T-helper 17 cell (primary cell): ENCODE measurements at regions not wholly inside any gene's neighbourhood (a gene's known extent, or its start where the extent isn't known, plus 50 kb on each side); places are given as distances from the start of the nearest gene placed in this dataset.
A peak's percentile ranks its signal among the peaks of the same experiment; 100 is the strongest.

ENCODE experiments used
- ATAC-seq: fragments of 150-1000 bp; cut with Tn5 transposase; 2 replicates; pipeline ENCODE4 v1.10.0; 2021; ENCODE audit warnings: mild to moderate bottlenecking, moderate library complexity
- DNase-seq, 3 donors: peaks; one replicate each; pipeline versions ENCODE4 v3.0.0 to v3.0.0-alpha.2; 2020 to 2021
- H3K9me3 ChIP-seq: one replicate; pipeline ENCODE4 v1.7.0; 2013; ENCODE audit warnings: low read length, mild to moderate bottlenecking; ENCODE audit not compliant: control insufficient read depth, poor library complexity, severe bottlenecking
- H3K27ac Mint-ChIP-seq: one replicate; pipeline ENCODE4 v1.8.0; 2022; ENCODE audit warnings: mild to moderate bottlenecking, moderate library complexity, mixed read lengths
- H3K27me3 Mint-ChIP-seq: one replicate; pipeline ENCODE4 v1.8.0; 2022; ENCODE audit warnings: mixed read lengths
- H3K36me3 Mint-ChIP-seq: one replicate; pipeline ENCODE4 v1.8.0; 2022; ENCODE audit warnings: low read depth, mixed read lengths
- H3K4me1 Mint-ChIP-seq: one replicate; pipeline ENCODE4 v1.8.0; 2022; ENCODE audit warnings: mild to moderate bottlenecking, mixed read lengths
- H3K4me3 Mint-ChIP-seq: one replicate; pipeline ENCODE4 v1.8.0; 2022; ENCODE audit warnings: mild to moderate bottlenecking, moderate library complexity, mixed read lengths

DNA sequence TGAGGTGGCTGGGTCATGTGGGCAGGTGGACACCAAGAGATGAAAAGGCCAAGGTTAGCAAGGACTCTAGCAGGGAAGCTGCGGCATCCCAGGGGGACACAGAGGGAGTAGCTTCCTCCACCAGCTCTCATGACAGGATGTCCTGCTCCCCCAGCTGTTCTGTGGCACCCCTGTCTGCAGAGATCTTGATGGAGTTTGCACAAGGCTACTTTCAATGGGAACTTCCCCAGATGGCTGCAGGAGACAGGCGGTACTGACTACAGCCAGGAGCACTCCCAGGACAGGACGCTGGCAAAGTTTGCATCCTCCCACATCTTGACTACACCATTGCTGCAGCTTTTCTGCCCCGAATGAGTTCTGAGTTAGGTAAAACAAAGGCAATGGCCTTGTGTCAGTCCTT lies 312.8 kb downstream of the TLE4 start:
- H3K9me3 ChIP-seq: no peaks in the 10 kb centered on the region
- Mint-ChIP-seq H3K27me3 (no peaks in the 10 kb centered on the region), H3K4me1 (peaks cover 43% of the 10 kb centered on the region), H3K36me3 (no peaks in the 10 kb centered on the region), H3K27ac (peak overlapping the region; percentile 53), H3K4me3 (peak overlapping the region; percentile 28)
- ATAC-seq (no peak), DNase-seq (no peak)

DNA sequence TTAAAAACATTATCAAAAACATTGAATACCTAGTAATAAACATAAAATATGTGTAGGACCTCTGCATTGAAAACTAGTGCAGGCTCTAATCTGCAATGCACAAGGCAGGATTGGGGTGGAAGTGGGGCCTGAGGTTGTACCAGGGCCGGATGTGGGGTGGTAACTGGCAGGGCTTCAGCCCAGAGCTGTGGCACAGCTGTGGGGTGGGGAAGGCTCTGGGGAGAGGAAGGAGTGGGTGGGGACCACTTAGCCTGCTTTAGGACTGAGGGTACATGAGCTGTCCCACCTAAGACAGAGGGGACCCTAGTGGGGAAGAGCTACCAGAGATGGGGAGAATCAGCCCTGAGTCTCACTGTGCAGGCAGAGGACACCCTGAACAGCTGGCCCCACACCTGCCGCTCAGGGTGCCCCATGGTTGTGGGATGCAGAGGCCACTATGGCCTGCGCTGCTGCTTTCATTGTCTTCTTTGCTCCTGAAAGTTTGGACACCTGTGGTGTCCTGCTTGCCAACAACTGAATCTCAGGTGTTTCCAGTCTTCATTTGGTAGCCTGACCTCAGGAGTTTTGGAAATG lies 311.4 kb downstream of the TLE4 start:
- peak in 2 of 3 donors; percentile 11 to 12 for DNase-seq
- H3K9me3 ChIP-seq: no peaks in the 10 kb centered on the region
- Mint-ChIP-seq H3K4me1 (peaks cover 48% of the 10 kb centered on the region), H3K27me3 (no peaks in the 10 kb centered on the region), H3K27ac (peak overlapping the region; percentile 53), H3K4me3 (peak overlapping the region; percentile 85), H3K36me3 (peaks cover under 1% of the 10 kb centered on the region)
- ATAC-seq: peak; percentile 93

DNA sequence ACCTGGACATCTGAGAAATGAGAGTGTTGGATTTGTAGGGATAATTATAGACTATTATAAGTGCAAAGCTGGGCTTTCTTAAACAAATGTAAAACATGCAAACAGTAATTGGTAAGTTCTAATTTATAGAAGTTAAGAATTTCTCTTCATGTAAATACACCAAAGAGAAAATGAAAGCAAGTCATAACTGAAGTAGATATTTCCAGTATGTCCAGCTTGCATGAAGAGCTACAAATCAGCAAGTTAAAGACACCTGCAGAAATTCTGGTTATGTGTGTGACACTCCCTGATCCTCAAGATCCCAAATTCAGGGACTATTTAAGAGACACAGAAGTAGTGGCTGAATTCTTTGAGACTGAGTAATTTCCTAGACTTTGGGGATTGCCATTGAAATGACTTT lies 308.9 kb downstream of the TLE4 start:
- no peak for ATAC-seq
- H3K4me1 Mint-ChIP-seq: peaks cover 47% of the 10 kb centered on the region
- no peak for DNase-seq
- no peak overlapping the region for H3K27ac Mint-ChIP-seq
- no peaks in the 10 kb centered on the region for H3K27me3 Mint-ChIP-seq
- H3K4me3 Mint-ChIP-seq: no peak overlapping the region
- no peaks in the 10 kb centered on the region for H3K9me3 ChIP-seq
- peaks cover 2% of the 10 kb centered on the region for H3K36me3 Mint-ChIP-seq

DNA sequence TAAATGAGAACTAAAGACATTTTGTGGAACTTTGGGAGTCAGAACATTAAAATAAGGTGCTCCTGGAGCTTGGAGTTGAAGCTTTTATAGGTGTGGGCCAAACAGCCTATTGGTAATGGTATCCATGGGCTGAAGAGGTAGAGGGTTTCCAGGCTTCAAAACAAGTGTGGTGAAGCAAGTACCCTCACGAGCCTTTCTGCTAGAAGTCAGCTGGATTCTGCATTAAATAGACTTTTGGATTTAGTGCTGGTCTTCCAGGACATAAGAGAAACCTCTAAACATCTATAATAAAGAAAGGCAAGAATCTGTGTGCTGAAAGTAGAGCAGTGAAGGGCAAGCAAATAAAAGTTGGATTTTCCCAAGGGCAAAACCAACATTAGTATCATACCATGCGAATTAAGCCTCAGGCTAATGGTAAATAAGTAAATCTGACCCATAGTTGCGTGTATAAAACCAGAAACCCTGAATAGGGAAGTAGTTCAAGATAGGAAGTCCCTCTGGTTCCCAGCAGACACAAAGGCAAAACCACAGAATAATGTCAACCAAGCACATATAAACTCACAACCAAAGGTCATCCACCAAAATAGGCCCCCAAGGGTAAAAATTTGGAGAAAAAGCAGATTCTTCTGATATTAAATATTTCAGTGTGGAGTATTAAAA lies 306.3 kb downstream of the TLE4 start:
- no peaks in the 10 kb centered on the region for H3K9me3 ChIP-seq
- no peak for DNase-seq
- peaks cover 24% of the 10 kb centered on the region for H3K4me1 Mint-ChIP-seq
- H3K27ac Mint-ChIP-seq: no peak overlapping the region
- peak; percentile 37 for ATAC-seq
- peaks cover 5% of the 10 kb centered on the region for H3K36me3 Mint-ChIP-seq
- no peak overlapping the region for H3K4me3 Mint-ChIP-seq
- peaks cover 5% of the 10 kb centered on the region for H3K27me3 Mint-ChIP-seq

DNA sequence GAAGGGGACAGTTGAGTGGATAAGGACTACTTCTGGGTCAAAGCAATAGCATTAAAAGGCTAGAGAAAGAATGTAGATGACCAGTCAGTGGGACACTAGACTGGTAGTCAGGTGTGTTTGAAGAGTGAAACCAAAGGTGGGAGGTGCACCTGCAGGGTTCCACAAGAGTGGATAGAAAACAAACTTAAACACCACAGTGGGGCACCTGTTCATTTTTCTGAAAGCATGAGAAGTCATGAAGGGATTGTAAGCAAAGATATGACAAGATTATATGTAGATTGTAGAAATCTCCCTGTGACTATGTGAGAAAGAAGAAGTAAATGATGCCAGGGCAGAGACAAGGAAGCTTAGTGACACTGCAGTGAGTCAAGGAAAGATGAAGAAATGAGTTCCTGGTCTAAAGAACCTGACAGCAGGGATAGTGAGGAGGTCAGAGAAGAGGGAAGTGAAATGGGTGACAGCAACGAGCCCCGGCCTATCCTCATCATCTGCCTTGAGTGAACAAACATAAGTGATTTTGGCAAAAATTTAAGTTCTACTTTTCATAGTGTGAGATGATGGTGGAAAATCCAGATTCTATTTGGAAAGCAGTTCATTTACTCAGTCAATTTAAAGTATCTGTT lies 296.9 kb downstream of the TLE4 start:
- no peaks in the 10 kb centered on the region for H3K27me3 Mint-ChIP-seq
- H3K4me1 Mint-ChIP-seq: no peaks in the 10 kb centered on the region
- ATAC-seq (peak; percentile 60), DNase-seq (no peak)
- H3K9me3 ChIP-seq: no peaks in the 10 kb centered on the region
- no peak overlapping the region for H3K4me3 Mint-ChIP-seq
- no peak overlapping the region for H3K27ac Mint-ChIP-seq
- H3K36me3 Mint-ChIP-seq: peaks cover under 1% of the 10 kb centered on the region

DNA sequence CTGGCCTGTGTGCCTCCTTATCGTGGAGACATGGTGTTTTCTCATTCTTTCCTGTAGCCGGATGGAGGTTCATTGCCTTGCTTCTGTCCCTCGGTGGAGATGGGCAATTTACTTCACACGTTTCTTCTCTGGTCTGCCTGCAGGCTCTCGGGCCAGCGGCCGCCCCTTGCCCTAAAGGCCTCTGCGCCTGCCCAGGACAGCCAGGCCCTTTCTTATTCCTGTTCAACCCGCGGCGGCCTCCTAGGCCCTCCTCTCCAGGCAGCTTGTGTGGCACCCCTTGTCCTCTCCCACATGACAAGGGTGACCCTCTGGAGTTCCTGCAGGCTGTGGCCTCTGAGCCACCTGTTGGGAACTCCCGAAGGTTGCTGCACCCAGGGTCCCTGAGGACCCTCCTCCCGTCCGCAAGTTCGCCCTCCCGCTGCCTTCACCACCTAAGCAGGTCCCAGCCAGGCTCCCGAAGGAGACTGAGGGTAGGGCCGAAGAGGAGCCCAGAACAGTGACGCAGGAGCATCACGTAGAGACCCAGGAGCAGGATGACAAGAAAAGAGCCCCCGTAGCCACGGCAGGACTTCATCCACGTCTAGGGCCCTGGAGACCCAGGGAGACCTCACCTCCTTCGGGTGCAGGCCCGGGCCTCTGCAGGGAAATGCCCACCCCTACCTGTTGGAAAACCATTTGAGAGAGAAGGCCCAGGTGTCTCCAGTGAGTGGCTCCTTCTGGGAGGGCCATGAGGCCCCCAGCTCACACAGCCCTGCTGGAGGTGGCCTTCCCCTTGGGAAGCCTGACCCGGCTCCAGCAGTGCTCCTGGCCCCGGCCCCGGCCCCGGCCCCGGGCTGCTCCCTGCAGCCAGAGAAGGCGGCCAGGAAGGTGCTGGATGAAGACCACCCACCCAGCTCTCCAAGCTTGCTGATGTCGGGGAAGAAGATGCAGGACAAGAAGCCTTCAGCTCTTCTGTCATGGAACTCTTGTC lies 291.4 kb downstream of the TLE4 start:
- DNase-seq (no peak), ATAC-seq (no peak)
- no peak overlapping the region for H3K4me3 Mint-ChIP-seq
- H3K36me3 Mint-ChIP-seq: no peaks in the 10 kb centered on the region
- no peaks in the 10 kb centered on the region for H3K9me3 ChIP-seq
- H3K27ac Mint-ChIP-seq: no peak overlapping the region
- no peaks in the 10 kb centered on the region for H3K27me3 Mint-ChIP-seq
- H3K4me1 Mint-ChIP-seq: peaks cover 2% of the 10 kb centered on the region

DNA sequence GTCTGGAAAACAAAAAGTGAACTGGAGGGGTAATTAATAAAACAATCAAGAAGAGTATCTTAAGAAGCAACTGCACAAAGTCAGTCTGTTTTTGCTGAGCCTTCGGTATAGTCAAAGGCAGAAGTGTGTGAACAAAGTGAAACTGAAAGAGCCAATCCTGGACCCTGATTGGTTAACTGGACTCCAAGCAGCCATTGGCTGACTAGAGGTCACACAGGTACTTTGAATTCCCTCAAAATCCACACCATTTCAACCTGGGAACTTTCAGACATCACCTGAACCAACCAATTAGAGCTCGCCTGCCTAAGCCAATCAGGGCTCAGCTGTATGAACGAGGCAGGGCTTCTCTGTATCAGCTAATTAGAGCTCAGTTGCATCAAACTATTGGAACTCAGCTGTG lies 286.7 kb downstream of the TLE4 start:
- no peaks in the 10 kb centered on the region for H3K36me3 Mint-ChIP-seq
- H3K9me3 ChIP-seq: no peaks in the 10 kb centered on the region
- DNase-seq: no peak
- H3K4me1 Mint-ChIP-seq: peaks cover 7% of the 10 kb centered on the region
- ATAC-seq: peak; percentile 71
- H3K27ac Mint-ChIP-seq: peak overlapping the region; percentile 32
- peak overlapping the region; percentile 2 for H3K4me3 Mint-ChIP-seq
- no peaks in the 10 kb centered on the region for H3K27me3 Mint-ChIP-seq

DNA sequence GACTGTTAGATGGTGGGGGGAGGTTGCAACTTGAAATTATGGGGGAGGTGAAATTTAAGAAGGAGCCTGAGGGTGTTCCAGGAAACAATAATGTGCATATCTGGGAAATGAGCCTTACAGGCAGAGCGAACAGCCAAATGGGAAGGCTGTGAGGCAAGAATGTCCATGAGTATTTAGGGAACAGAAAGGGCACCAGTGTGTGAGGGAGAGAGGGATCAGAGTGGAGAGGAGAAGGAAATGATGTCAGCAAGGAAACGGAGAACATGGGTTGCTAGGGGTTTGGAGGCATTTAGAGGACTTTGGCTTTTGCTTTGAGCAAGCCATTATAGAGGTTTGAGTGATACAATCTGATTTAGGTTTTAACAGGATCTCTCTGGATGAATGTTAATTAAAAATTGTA lies 285.4 kb downstream of the TLE4 start:
- H3K4me3 Mint-ChIP-seq: peak overlapping the region; percentile 3
- DNase-seq (no peak), ATAC-seq (no peak)
- no peaks in the 10 kb centered on the region for H3K27me3 Mint-ChIP-seq
- no peaks in the 10 kb centered on the region for H3K36me3 Mint-ChIP-seq
- no peaks in the 10 kb centered on the region for H3K9me3 ChIP-seq
- H3K27ac Mint-ChIP-seq: peak overlapping the region; percentile 0
- H3K4me1 Mint-ChIP-seq: peaks cover 7% of the 10 kb centered on the region

DNA sequence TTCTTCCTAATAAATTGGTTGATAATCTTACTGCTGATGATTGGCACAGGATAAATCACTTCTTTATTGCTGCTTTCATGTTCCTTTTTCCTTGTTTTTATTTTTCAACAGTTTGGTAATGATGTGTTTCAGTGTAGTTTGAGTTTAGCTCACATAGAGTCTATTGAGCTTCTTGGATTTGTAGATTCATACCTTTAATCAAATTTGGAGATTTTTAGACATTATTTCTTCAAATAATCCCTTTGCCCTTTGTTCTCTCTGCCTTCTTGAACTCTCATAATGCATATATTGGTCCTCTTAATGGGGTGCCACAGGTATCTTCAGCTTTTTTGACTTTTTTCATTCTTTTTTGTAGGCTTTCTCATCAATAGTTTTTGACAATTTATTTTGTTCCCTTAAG lies 275.3 kb downstream of the TLE4 start:
- Mint-ChIP-seq H3K36me3 (no peaks in the 10 kb centered on the region), H3K4me3 (no peak overlapping the region), H3K4me1 (no peaks in the 10 kb centered on the region), H3K27me3 (peaks cover 3% of the 10 kb centered on the region), H3K27ac (no peak overlapping the region)
- no peak for ATAC-seq
- DNase-seq: no peak
- no peaks in the 10 kb centered on the region for H3K9me3 ChIP-seq

DNA sequence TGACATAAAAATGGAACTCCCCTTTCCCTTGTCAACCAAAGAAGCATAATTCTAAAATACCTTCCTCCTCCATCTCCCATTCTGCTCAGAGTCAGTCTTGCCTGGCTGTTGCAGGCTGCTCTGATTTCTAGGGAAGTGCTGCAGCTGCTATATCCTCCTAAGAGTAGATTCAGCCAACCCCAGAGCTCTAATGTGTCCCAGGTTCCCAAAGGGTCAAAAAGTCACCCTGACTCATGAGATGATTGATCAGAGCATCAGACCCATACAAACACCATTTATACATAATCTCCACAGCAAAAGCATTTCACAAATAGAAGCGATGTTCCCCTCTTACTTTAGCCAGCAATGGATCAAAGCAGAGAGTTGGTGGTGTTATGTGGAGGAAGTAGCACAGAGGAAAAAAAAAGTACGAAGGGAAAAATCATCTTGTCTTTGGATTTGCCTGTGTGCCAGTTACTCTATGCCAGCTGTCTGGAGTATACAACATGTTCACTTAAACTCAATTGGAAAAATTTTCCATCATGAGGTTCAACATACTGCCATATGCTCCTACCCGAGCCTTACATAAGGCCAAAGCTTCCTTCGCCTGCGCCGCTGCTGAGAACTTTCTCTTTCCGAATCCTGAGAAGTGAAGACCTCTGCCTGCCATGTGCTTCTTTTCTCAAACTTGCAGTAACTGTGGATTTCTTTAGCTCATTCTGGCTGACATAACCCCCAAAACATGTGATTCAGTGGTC lies 258.0 kb downstream of the TLE4 start:
- ATAC-seq: no peak
- DNase-seq: no peak
- H3K4me1 Mint-ChIP-seq: no peaks in the 10 kb centered on the region
- no peaks in the 10 kb centered on the region for H3K9me3 ChIP-seq
- H3K27ac Mint-ChIP-seq: no peak overlapping the region
- no peak overlapping the region for H3K4me3 Mint-ChIP-seq
- no peaks in the 10 kb centered on the region for H3K36me3 Mint-ChIP-seq
- H3K27me3 Mint-ChIP-seq: no peaks in the 10 kb centered on the region

DNA sequence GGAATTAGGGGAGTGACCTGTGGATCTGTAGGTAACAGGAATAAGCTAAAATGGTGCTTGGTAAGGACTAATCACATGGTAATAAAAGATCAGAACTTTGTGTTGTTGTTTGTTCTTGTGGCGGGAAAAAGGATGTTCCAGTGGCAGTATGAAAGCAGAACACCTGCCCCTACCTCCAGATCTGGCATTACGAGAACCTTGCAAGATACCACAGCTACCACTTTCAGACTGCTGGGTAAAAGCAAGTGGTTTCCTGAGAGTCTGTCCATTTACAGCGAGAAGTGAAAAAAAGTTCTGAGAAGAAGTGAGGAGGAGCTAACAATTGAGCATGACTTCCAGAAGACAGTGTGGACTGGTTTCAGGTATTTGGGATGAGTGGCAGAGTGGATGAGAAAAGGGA lies 252.5 kb downstream of the TLE4 start:
- DNase-seq: no peak
- peaks cover 5% of the 10 kb centered on the region for H3K27me3 Mint-ChIP-seq
- peaks cover 3% of the 10 kb centered on the region for H3K4me1 Mint-ChIP-seq
- H3K36me3 Mint-ChIP-seq: peaks cover 2% of the 10 kb centered on the region
- no peak overlapping the region for H3K27ac Mint-ChIP-seq
- no peaks in the 10 kb centered on the region for H3K9me3 ChIP-seq
- H3K4me3 Mint-ChIP-seq: no peak overlapping the region
- ATAC-seq: no peak

DNA sequence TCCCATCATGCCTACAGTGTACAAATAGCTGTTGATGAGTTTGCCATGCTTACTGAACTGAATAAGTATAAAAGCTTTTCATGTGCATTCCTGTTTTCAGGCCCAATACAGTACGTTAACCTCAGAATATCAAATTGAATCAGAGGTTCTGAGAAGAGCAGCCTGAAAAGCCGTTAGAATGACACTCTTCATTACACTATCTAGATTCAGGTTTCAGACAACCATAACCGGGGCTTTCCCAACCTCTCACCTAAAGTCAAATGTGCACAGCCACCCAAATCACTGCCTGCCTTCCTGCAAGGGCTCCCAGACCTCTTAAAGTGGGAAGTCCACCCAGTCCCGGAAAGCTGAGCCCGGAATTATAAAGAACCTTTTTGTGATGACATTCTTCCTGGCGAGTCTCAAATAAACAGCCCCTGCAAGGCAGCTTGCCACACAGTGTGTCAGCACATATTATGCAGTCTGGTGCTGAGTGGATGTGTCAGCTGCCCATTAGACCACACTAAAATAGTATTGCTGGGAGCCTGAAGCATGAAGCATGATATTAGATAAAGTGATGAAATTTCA lies 245.8 kb downstream of the TLE4 start:
- no peaks in the 10 kb centered on the region for H3K36me3 Mint-ChIP-seq
- H3K27ac Mint-ChIP-seq: no peak overlapping the region
- H3K9me3 ChIP-seq: no peaks in the 10 kb centered on the region
- peaks cover 20% of the 10 kb centered on the region for H3K27me3 Mint-ChIP-seq
- peaks cover 17% of the 10 kb centered on the region for H3K4me1 Mint-ChIP-seq
- ATAC-seq: peak; percentile 36
- DNase-seq: no peak
- no peak overlapping the region for H3K4me3 Mint-ChIP-seq
